ENCODE measurements at regions not wholly inside any gene's neighbourhood (a gene's known extent, or its start where the extent isn't known, plus 50 kb on each side); places are given as distances from the start of the nearest gene placed in this dataset.

DNA sequence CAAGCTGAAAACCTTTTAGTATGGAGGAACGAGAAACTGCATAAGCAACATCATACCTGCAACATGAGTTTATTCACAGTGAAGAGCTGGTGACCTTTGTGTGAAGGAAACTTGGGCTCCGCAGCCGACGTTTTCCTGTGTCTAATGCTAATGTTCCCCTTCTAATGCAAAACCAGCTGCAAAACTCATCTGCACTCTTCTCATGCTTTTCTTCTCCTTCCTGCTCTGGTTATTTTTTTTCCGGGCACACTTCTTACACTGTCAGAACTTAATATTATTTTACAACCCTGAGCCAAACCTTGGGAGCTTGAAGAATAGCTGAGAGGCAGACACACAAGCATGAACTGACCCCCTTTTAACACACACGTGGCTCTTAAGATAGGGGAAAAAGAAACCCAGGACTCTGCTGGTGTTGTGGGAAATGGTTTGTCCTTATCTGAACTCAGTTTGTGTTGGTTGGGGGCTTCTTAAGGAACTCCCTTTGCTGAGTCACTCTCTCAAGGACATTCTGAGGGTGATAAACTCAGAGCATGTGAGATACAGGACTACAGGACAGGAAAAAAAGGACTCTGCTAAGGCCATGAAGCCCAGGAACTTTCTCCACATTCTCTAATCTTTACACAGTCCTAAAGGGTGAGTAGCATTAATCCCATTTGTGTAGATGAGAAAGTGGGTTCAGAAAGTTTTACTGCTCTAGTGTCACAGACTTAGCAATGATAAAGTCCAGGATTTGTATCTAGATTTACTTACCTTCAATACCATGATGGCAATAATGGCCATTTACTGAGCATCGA is 439.3 kb upstream of the TRIB2 start:
- FAIRE-seq = no peak
- dilution Hi-C loops (cut with MboI; ENCODE audit: extremely low pct_ligation_motif_present, low sequenced_read_pairs) = no loop called here

DNA sequence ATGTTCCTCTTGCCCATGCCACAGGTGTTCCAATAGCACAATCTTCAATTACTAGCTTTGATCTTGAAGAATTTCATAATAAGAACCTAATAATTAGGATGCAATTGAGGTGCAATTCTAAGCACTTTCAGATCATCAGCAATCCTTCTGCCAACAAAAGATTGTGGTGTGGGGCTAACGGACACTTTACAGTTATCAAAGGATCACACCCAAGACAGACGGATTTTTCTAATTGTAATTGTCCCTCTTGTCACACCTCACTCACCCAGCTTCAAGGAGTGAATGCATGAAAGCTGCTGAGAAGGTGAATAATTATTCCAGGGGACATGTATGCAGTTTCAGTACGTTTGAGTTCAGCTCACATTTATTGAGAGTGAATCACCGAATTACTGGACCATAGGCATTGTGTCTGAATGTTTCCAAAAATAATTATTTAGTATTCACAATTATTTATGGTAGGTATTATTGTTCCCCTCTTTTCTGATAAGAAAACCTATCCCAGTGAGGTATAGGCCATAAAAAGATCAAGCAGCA is 438.5 kb upstream of the TRIB2 start:
- H3K9me1 ChIP-seq (ENCODE audit: control insufficient read depth, extremely low read depth, insufficient read depth, low read length) = no peaks in the 10 kb centered on the region
- H3K27me3 ChIP-seq (ENCODE audit: control insufficient read depth, extremely low read depth, insufficient read depth, low read length) = no peaks in the 10 kb centered on the region
- H3K36me3 ChIP-seq (ENCODE audit: control insufficient read depth in 2 of 2, extremely low read depth in 1 of 2, insufficient read depth in 2 of 2, low read length in 2 of 2) = no peaks in the 10 kb centered on the region
- no peaks in the 10 kb centered on the region for H4K20me1 ChIP-seq (ENCODE audit: control insufficient read depth, extremely low read depth, insufficient read depth, low read length)
- TF ChIP-seq, protein P1, sequence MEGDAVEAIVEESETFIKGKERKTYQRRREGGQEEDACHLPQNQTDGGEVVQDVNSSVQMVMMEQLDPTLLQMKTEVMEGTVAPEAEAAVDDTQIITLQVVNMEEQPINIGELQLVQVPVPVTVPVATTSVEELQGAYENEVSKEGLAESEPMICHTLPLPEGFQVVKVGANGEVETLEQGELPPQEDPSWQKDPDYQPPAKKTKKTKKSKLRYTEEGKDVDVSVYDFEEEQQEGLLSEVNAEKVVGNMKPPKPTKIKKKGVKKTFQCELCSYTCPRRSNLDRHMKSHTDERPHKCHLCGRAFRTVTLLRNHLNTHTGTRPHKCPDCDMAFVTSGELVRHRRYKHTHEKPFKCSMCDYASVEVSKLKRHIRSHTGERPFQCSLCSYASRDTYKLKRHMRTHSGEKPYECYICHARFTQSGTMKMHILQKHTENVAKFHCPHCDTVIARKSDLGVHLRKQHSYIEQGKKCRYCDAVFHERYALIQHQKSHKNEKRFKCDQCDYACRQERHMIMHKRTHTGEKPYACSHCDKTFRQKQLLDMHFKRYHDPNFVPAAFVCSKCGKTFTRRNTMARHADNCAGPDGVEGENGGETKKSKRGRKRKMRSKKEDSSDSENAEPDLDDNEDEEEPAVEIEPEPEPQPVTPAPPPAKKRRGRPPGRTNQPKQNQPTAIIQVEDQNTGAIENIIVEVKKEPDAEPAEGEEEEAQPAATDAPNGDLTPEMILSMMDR (optimal IDR thresholded peaks at IDR 0.05 in 1 of 3, IDR thresholded peaks at IDR 0.05 in 1 of 3, conservative IDR thresholded peaks at IDR 0.05 in 1 of 3; ENCODE audit: extremely low read depth in 1 of 3, insufficient read depth in 2 of 3, low read length in 3 of 3) = no peak
- TF ChIP-seq EZH2 (IDR thresholded peaks at IDR 0.05; ENCODE audit: low read length) = no peak
- FAIRE-seq (no peak), DNase-seq (ENCODE audit: low read depth, low spot score) (no peak)
- dilution Hi-C loops (cut with MboI; ENCODE audit: extremely low pct_ligation_motif_present, low sequenced_read_pairs) = no loop called here
- H3K27ac ChIP-seq (ENCODE audit: control insufficient read depth, insufficient read depth, low read length) = no peak overlapping the region
- H3K4me1 ChIP-seq (ENCODE audit: control insufficient read depth, extremely low read depth, insufficient read depth, low read length) = no peaks in the 10 kb centered on the region
- H3K9ac ChIP-seq (ENCODE audit: control insufficient read depth, extremely low read depth, insufficient read depth, low read length) = no peak overlapping the region
- no peak overlapping the region for H3K4me2 ChIP-seq (ENCODE audit: control insufficient read depth, extremely low read depth, insufficient read depth, low read depth, low read length)
- no peaks in the 10 kb centered on the region for H3K9me3 ChIP-seq (ENCODE audit: control insufficient read depth, low read depth, low read length)
- no peaks in the 10 kb centered on the region for H3K79me2 ChIP-seq (ENCODE audit: control insufficient read depth, insufficient read depth, low read length)
- no peak overlapping the region for H2AFZ ChIP-seq (ENCODE audit: control insufficient read depth, low read length)
- no peak overlapping the region for H3K4me3 ChIP-seq (ENCODE audit: control insufficient read depth in 2 of 3, extremely low read depth in 1 of 3, insufficient read depth in 2 of 3, low read depth in 1 of 3, low read length in 3 of 3)

More for the DNA sequence above, 439.3 kb upstream of the TRIB2 start:
- no peaks in the 10 kb centered on the region for H3K9me1 ChIP-seq (ENCODE audit: control insufficient read depth, extremely low read depth, insufficient read depth, low read length)
- no peaks in the 10 kb centered on the region for H3K4me1 ChIP-seq (ENCODE audit: control insufficient read depth, extremely low read depth, insufficient read depth, low read length)
- no peaks in the 10 kb centered on the region for H4K20me1 ChIP-seq (ENCODE audit: control insufficient read depth, extremely low read depth, insufficient read depth, low read length)
- no peak overlapping the region for H3K27ac ChIP-seq (ENCODE audit: control insufficient read depth, insufficient read depth, low read length)
- no peak overlapping the region for H2AFZ ChIP-seq (ENCODE audit: control insufficient read depth, low read length)
- no peaks in the 10 kb centered on the region for H3K27me3 ChIP-seq (ENCODE audit: control insufficient read depth, extremely low read depth, insufficient read depth, low read length)
- no peak for DNase-seq (ENCODE audit: low read depth, low spot score)
- TF ChIP-seq EZH2 (IDR thresholded peaks at IDR 0.05; ENCODE audit: low read length) = no peak
- TF ChIP-seq, protein P1 (optimal IDR thresholded peaks at IDR 0.05 in 1 of 3, IDR thresholded peaks at IDR 0.05 in 1 of 3, conservative IDR thresholded peaks at IDR 0.05 in 1 of 3; ENCODE audit: extremely low read depth in 1 of 3, insufficient read depth in 2 of 3, low read length in 3 of 3) = no peak
- no peak overlapping the region for H3K4me2 ChIP-seq (ENCODE audit: control insufficient read depth, extremely low read depth, insufficient read depth, low read depth, low read length)
- no peaks in the 10 kb centered on the region for H3K79me2 ChIP-seq (ENCODE audit: control insufficient read depth, insufficient read depth, low read length)
- no peak overlapping the region for H3K9ac ChIP-seq (ENCODE audit: control insufficient read depth, extremely low read depth, insufficient read depth, low read length)
- H3K4me3 ChIP-seq (ENCODE audit: control insufficient read depth in 2 of 3, extremely low read depth in 1 of 3, insufficient read depth in 2 of 3, low read depth in 1 of 3, low read length in 3 of 3) = no peak overlapping the region
- H3K36me3 ChIP-seq (ENCODE audit: control insufficient read depth in 2 of 2, extremely low read depth in 1 of 2, insufficient read depth in 2 of 2, low read length in 2 of 2) = no peaks in the 10 kb centered on the region
- H3K9me3 ChIP-seq (ENCODE audit: control insufficient read depth, low read depth, low read length) = no peaks in the 10 kb centered on the region
